GM12878 (cell line): ENCODE measurements at regions not wholly inside any gene's neighbourhood (a gene's known extent, or its start where the extent isn't known, plus 50 kb on each side); places are given as distances from the start of the nearest gene placed in this dataset.

Experiments used
- ATAC-seq: fragments of 200-7000 bp; cut with Tn5 transposase; 3 replicates; pipeline ENCODE4 v1.9.1; 2020; ENCODE audit warnings: mild to moderate bottlenecking, moderate library complexity
- BruUV-seq: library from RNA; stranded (reverse); fragments of 400-500 nt; replicated peaks from 2 replicates; lab custom pipeline; 2021; lab: Mats Ljungman, UMichigan
- CTCF ChIA-PET: fragments of 300-600 bp; sonication (Branson Sonifier 250); formaldehyde crosslinking; extraction: SDS; loops from one replicate; lab custom pipeline; 2021; ENCODE audit warnings: inconsistent platforms; lab: Yijun Ruan, JAX
- POLR2A ChIA-PET: fragments of 350-600 bp; formaldehyde crosslinking; extraction: SDS; loops from one replicate; lab custom pipeline; 2021; ENCODE audit warnings: inconsistent platforms; lab: Charles Lee
- RAD21 ChIA-PET: fragments of 300-600 bp; sonication (Branson Sonifier 250); formaldehyde crosslinking; loops from one replicate; lab custom pipeline; 2023; ENCODE audit warnings: antibody characterized with exemption; ENCODE audit not compliant: unreplicated experiment; lab: Charles Lee
- SMC1A ChIA-PET: fragments of 300-600 bp; sonication (Branson Sonifier 250); formaldehyde crosslinking; loops from one replicate; lab custom pipeline; 2023; ENCODE audit not compliant: unreplicated experiment, uncharacterized antibody; lab: Charles Lee
- DNase-seq: peaks from one replicate; pipeline ENCODE4 v3.0.0-alpha.2; 2011; ENCODE audit warnings: low read depth, low spot score
- FAIRE-seq: peaks from 3 replicates; lab custom pipeline; 2011; peaks lifted over from hg19 to GRCh38; lab: Jason Lieb, UNC
- H2AFZ ChIP-seq: 2 replicates; pipeline ENCODE4 v1.6.0; 2011; ENCODE audit warnings: low read depth, low read length, control low read depth; ENCODE audit not compliant: control insufficient read depth
- H3K27ac ChIP-seq: 2 replicates; pipeline ENCODE4 v1.5.1; 2011; ENCODE audit warnings: control low read depth; ENCODE audit not compliant: control insufficient read depth, insufficient read depth
- H3K27me3 ChIP-seq, 2 experiments: replicated peaks in 1 of 2; 2 replicates each; pipeline versions ENCODE4 v1.6.0 to v1.6.1; 2011; ENCODE audit warnings: low read length in 1 of 2; ENCODE audit not compliant: control insufficient read depth in 2 of 2, insufficient read depth in 2 of 2
- H3K36me3 ChIP-seq, 2 experiments: 2 replicates each; pipeline ENCODE4 v1.5.1; 2011; ENCODE audit warnings: low read length in 1 of 2; ENCODE audit not compliant: control insufficient read depth in 2 of 2, insufficient read depth in 2 of 2
- H3K4me1 ChIP-seq: 2 replicates; pipeline ENCODE4 v1.6.1; 2011; ENCODE audit warnings: mild to moderate bottlenecking, low read length, moderate library complexity, mixed read lengths; ENCODE audit not compliant: control insufficient read depth, insufficient read depth
- H3K4me2 ChIP-seq: 2 replicates; pipeline ENCODE4 v1.6.0; 2011; ENCODE audit warnings: control low read depth; ENCODE audit not compliant: control insufficient read depth, insufficient read depth
- H3K4me3 ChIP-seq: fragments of 200-600 bp; sonication (generic); 2 replicates; pipeline ENCODE4 v1.5.1; 2016
- H3K79me2 ChIP-seq: 2 replicates; pipeline ENCODE4 v1.6.0; 2011; ENCODE audit warnings: low read length; ENCODE audit not compliant: control insufficient read depth, insufficient read depth
- H3K9ac ChIP-seq: 2 replicates; pipeline ENCODE4 v1.8.0; 2011; ENCODE audit warnings: low read length, control low read depth, mixed read lengths; ENCODE audit not compliant: control insufficient read depth, insufficient read depth
- H3K9me3 ChIP-seq: replicated peaks from 3 replicates; pipeline ENCODE4 v1.5.1; 2011; ENCODE audit warnings: mild to moderate bottlenecking, low read length; ENCODE audit not compliant: control insufficient read depth, insufficient read depth
- H4K20me1 ChIP-seq: 2 replicates; pipeline ENCODE4 v1.6.0; 2011; ENCODE audit not compliant: control insufficient read depth, insufficient read depth
- ATF7 ChIP-seq: fragments of 450-650 bp; IDR thresholded peaks from 2 replicates; pipeline ENCODE4 v1.6.1; 2016; ENCODE audit warnings: low read depth, mild to moderate bottlenecking
- HCFC1 ChIP-seq: fragments of 150-350 bp; IDR thresholded peaks from 2 replicates; pipeline ENCODE4 v1.6.1; 2014; ENCODE audit warnings: low read length
- MLLT1 ChIP-seq: fragments of 450-650 bp; IDR thresholded peaks from 2 replicates; pipeline ENCODE4 v1.6.1; 2016; ENCODE audit warnings: mild to moderate bottlenecking
- RCOR1 ChIP-seq: conservative IDR thresholded peaks from 2 replicates; pipeline ENCODE4 v1.6.1; 2012; ENCODE audit warnings: low read depth, low read length, improper control_type of control experiment
- USF1 ChIP-seq: IDR thresholded peaks from 2 replicates; pipeline ENCODE4 v1.6.1; 2011; ENCODE audit warnings: borderline replicate concordance, low read depth, mild to moderate bottlenecking, moderate library complexity, mixed read lengths, low read length; ENCODE audit not compliant: insufficient read depth; ENCODE audit errors: extremely low read length
- YY1 ChIP-seq: IDR thresholded peaks from 2 replicates; pipeline ENCODE4 v1.6.1; 2011; ENCODE audit warnings: low read depth, mild to moderate bottlenecking, low read length
- ZNF207 ChIP-seq: fragments of 450-650 bp; IDR thresholded peaks from 2 replicates; pipeline ENCODE4 v1.6.1; 2014; ENCODE audit warnings: antibody characterized with exemption, mild to moderate bottlenecking, borderline replicate concordance
- ZNF384 ChIP-seq: IDR thresholded peaks from 2 replicates; pipeline ENCODE4 v1.6.1; 2012; ENCODE audit warnings: low read depth, mild to moderate bottlenecking, low read length, improper control_type of control experiment, borderline replicate concordance
- ZZZ3 ChIP-seq: IDR thresholded peaks from 2 replicates; pipeline ENCODE4 v1.6.1; 2011; ENCODE audit warnings: low read depth; ENCODE audit not compliant: control insufficient read depth, insufficient read length
- WGBS: methylation state at CpG from one replicate; pipeline ENCODE4 v1.1.6; 2016; ENCODE audit warnings: low lambda C conversion rate; ENCODE audit not compliant: insufficient replicate concordance, insufficient coverage; ENCODE audit errors: missing lambda C conversion rate; 5-methylcytosine and 5-hydroxymethylcytosine counted together
- in situ Hi-C: fragments of 300-500 bp; cut with MboI; formaldehyde crosslinking; loops from 9 replicates; pipeline ENCODE4 v1.14.3; 2018; ENCODE audit warnings: mixed read lengths
- intact Hi-C: fragments of 100-400 bp; cut with micrococcal nuclease; formaldehyde crosslinking; loops from one replicate; pipeline ENCODE4 v1.14.2; 2022; ENCODE audit not compliant: unreplicated experiment
- TF ChIP-seq, protein P1 (sequence below): fragments of 450-650 bp; IDR thresholded peaks from 2 replicates; pipeline ENCODE4 v1.6.1; 2016; ENCODE audit warnings: mild to moderate bottlenecking, moderate library complexity, borderline replicate concordance

GRCh38 chr20:21781446-21782075 lies 76.1 kb downstream of the PAX1 start:
- ChIA-PET CTCF (no interaction called here), SMC1A (no interaction called here), POLR2A (no interaction called here), RAD21 (no interaction called here)
- H3K4me1 ChIP-seq: no peaks in the 10 kb centered on the region
- FAIRE-seq (no peak), DNase-seq (no peak), ATAC-seq (no peak)
- in situ Hi-C loops (no loop called here), intact Hi-C loops (no loop called here)
- H4K20me1 ChIP-seq: no peaks in the 10 kb centered on the region
- TF ChIP-seq HCFC1 (no peak), ZNF384 (no peak), MLLT1 (no peak), ATF7 (no peak), ZZZ3 (no peak), RCOR1 (no peak), YY1 (no peak), ZNF207 (no peak), USF1 (no peak)
- TF ChIP-seq, protein P1, sequence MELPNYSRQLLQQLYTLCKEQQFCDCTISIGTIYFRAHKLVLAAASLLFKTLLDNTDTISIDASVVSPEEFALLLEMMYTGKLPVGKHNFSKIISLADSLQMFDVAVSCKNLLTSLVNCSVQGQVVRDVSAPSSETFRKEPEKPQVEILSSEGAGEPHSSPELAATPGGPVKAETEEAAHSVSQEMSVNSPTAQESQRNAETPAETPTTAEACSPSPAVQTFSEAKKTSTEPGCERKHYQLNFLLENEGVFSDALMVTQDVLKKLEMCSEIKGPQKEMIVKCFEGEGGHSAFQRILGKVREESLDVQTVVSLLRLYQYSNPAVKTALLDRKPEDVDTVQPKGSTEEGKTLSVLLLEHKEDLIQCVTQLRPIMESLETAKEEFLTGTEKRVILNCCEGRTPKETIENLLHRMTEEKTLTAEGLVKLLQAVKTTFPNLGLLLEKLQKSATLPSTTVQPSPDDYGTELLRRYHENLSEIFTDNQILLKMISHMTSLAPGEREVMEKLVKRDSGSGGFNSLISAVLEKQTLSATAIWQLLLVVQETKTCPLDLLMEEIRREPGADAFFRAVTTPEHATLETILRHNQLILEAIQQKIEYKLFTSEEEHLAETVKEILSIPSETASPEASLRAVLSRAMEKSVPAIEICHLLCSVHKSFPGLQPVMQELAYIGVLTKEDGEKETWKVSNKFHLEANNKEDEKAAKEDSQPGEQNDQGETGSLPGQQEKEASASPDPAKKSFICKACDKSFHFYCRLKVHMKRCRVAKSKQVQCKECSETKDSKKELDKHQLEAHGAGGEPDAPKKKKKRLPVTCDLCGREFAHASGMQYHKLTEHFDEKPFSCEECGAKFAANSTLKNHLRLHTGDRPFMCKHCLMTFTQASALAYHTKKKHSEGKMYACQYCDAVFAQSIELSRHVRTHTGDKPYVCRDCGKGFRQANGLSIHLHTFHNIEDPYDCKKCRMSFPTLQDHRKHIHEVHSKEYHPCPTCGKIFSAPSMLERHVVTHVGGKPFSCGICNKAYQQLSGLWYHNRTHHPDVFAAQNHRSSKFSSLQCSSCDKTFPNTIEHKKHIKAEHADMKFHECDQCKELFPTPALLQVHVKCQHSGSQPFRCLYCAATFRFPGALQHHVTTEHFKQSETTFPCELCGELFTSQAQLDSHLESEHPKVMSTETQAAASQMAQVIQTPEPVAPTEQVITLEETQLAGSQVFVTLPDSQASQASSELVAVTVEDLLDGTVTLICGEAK: no peak
- H3K36me3 ChIP-seq: no peaks in the 10 kb centered on the region
- no TSS peak for BruUV-seq
- H3K79me2 ChIP-seq: no peaks in the 10 kb centered on the region
- no peaks in the 10 kb centered on the region for H3K27me3 ChIP-seq
- H2AFZ ChIP-seq: no peak overlapping the region
- no peak overlapping the region for H3K4me2 ChIP-seq
- no peak overlapping the region for H3K27ac ChIP-seq
- H3K4me3 ChIP-seq: no peak overlapping the region
- WGBS: 42% methylated on average over 24 of the region's 24 CpGs
- H3K9ac ChIP-seq: no peak overlapping the region
- H3K9me3 ChIP-seq: no peaks in the 10 kb centered on the region
